Activated T-cell treated with anti-CD3 and anti-CD28 coated beads, Interleukin-2, amount 50 U/mL, for 72 hours (primary cell): ENCODE measurements at regions not wholly inside any gene's neighbourhood (a gene's known extent, or its start where the extent isn't known, plus 50 kb on each side); places are given as distances from the start of the nearest gene placed in this dataset.

Experiments used
- ATAC-seq, 2 donors: fragments of 150-1000 bp; cut with Tn5 transposase; replicated peaks in 1 of 2; 2 replicates each; pipeline ENCODE4 v1.10.0; 2021; ENCODE audit warnings: moderate library complexity in 2 of 2, mild to moderate bottlenecking in 1 of 2
- DNase-seq, 2 donors: peaks; one replicate each; pipeline ENCODE4 v3.0.0; 2021 to 2022; ENCODE audit warnings: mixed read lengths in 1 of 2
- H3K27ac Mint-ChIP-seq: one replicate; pipeline ENCODE4 v1.8.0; 2022; ENCODE audit warnings: mild to moderate bottlenecking, moderate library complexity, mixed read lengths
- H3K27me3 Mint-ChIP-seq: one replicate; pipeline ENCODE4 v1.8.0; 2022; ENCODE audit warnings: low read depth, mixed read lengths
- H3K36me3 Mint-ChIP-seq, 2 donors: one replicate each; pipeline ENCODE4 v1.8.0; 2022; ENCODE audit warnings: mixed read lengths in 2 of 2, mild to moderate bottlenecking in 1 of 2; ENCODE audit not compliant: insufficient read depth in 2 of 2
- H3K4me1 Mint-ChIP-seq: one replicate; pipeline ENCODE4 v1.8.0; 2022; ENCODE audit warnings: low read depth, mixed read lengths
- H3K4me3 Mint-ChIP-seq, 2 donors: one replicate each; pipeline ENCODE4 v1.8.0; 2022; ENCODE audit warnings: mild to moderate bottlenecking in 2 of 2, mixed read lengths in 2 of 2, moderate library complexity in 2 of 2
- H3K9me3 Mint-ChIP-seq, 2 donors: one replicate each; pipeline ENCODE4 v1.8.0; 2022; ENCODE audit warnings: mixed read lengths in 2 of 2

DNA sequence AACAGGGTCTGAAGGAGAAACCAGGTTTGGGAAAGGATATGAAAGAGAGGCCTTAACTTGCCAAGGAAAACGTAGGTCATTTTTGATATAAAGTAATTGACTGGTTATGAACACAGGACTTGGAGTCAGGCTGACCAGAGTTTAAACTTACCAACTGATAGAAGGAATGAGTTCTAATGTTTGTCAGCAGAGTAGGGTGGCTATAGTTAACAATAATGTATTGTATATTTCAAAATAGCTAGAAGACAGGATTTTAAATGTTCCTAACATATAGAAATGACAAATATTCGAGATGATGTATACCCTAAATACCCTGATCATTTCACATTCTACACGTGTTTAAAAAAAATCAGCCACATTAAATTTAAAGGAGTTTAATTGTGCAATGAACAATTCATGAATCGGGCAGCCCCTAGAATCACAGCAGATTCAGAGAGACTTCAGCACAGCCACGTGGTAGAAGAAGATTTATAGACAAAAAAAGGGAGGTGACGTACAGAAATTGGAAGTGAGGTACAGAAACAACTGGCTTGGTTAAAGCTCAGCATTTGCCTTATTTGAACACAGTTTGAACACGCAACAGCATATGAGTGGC is 52.5 kb upstream of the PLEKHG7 start:
- Mint-ChIP-seq H3K9me3 (no peaks in the 10 kb centered on the region), H3K4me3 (no peak overlapping the region)
- peak in 1 of 2 donors; percentile 9 for ATAC-seq

DNA sequence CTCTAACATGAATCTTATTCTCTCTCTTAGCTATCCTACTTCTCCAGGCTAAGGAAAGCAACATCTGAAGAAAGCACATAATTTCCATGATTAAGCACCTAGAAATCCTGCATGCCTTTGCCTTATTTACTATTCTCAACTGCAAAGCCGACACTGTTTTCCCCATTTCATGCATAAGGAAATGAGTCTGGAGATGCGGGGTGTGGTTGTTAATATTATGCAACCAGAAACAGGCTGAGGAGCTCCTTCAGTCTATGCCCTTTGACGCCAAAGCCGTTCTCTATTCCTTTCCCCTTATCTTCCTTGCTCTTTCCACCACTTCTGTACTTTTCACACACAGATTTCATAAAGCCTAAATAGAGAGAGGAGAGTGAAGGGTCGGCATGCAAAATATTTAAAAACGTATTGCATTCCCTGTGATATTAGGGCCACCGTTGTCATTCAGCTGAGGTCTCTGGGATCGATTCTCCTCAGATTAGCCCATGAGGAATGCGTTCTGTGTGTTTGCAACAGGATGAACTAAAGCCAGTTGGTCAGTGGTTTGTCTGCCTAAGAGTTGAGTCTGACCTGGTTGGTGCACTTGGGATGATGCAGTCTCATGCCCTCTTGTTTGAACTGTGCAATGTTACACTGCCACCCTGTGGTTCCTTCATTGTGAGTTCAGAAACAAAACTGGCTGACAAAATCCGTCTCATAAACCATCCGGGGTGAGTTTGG is 53.1 kb upstream of the PLEKHG7 start:
- ATAC-seq (peak; percentile 78 to 87), DNase-seq (peak; percentile 55 to 60)
- Mint-ChIP-seq H3K4me3 (no peak overlapping the region), H3K4me1 (peaks cover 9% of the 10 kb centered on the region), H3K27me3 (no peaks in the 10 kb centered on the region), H3K36me3 (no peaks in the 10 kb centered on the region), H3K27ac (peak overlapping the region; percentile 16), H3K9me3 (no peaks in the 10 kb centered on the region)

More for the DNA sequence above, 52.5 kb upstream of the PLEKHG7 start:
- Mint-ChIP-seq H3K27ac (peak overlapping the region; percentile 16), H3K36me3 (no peaks in the 10 kb centered on the region), H3K27me3 (no peaks in the 10 kb centered on the region), H3K4me1 (peaks cover 9% of the 10 kb centered on the region)
- DNase-seq, result no peak

DNA sequence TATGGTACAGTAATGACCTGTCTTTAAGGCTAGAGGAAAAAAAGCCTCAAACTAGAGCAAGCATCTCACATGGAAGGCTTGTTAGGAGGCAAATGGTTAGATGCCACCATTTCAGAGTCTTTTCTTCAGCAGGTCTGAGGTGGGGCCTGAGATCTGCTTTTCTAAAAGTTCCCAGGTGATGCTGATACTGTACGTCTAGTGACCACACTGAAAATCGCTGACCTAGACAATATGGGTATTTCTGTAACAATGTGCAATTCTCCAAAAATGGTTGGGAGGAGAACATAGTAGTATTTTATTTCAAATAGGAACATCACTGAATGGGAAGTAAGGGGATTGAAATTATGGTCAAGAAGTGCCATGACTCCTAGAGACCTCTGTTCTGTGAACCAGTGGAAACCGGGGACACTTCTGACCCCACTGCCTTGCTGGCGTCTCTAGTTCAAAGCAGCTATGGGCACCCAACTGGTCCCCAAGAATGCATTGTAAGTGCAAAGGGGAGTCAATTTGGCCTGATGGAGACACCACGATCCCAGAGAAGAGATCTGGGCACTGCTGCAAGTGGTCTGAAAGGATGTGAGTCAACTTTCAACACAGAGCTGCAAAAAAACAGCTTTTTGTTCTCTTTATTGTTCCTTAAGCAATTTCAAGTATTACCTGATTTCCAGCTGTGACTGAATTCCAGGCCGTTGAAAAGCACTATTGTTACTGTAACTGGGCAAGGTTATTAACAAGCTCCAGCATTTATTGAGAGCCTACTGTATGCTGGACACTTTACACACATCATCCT is 54.4 kb upstream of the PLEKHG7 start:
- H3K27ac Mint-ChIP-seq, result no peak overlapping the region
- no peak overlapping the region for H3K4me3 Mint-ChIP-seq
- H3K36me3 Mint-ChIP-seq, result no peaks in the 10 kb centered on the region
- DNase-seq (no peak), ATAC-seq (no peak)
- no peaks in the 10 kb centered on the region for H3K27me3 Mint-ChIP-seq
- no peaks in the 10 kb centered on the region for H3K9me3 Mint-ChIP-seq
- H3K4me1 Mint-ChIP-seq, result peaks cover 9% of the 10 kb centered on the region

DNA sequence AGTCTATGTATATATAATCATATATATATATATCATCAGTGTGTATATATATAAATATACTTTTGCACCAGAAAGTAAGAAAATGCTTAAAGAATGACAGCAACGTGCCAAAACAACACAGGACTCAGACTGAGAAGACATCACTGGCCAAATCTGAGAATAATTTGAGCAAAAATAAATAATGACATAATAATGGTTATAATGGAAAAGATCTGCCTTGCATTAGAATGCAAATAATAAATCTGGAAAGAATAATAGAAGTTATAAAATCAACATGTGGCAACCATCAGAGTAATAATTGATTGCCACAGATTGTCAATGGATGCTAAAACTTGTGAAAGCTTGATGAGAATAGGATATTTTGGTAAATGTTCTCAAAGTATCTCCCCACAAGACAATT is 61.5 kb upstream of the PLEKHG7 start:
- ATAC-seq, result no peak
- Mint-ChIP-seq H3K4me1 (no peaks in the 10 kb centered on the region), H3K27ac (no peak overlapping the region), H3K9me3 (peaks cover 0 to 4% of the 10 kb centered on the region in 2 donors), H3K4me3 (no peak overlapping the region), H3K36me3 (peaks cover 1 to 2% of the 10 kb centered on the region in 2 donors), H3K27me3 (no peaks in the 10 kb centered on the region)
- no peak for DNase-seq

DNA sequence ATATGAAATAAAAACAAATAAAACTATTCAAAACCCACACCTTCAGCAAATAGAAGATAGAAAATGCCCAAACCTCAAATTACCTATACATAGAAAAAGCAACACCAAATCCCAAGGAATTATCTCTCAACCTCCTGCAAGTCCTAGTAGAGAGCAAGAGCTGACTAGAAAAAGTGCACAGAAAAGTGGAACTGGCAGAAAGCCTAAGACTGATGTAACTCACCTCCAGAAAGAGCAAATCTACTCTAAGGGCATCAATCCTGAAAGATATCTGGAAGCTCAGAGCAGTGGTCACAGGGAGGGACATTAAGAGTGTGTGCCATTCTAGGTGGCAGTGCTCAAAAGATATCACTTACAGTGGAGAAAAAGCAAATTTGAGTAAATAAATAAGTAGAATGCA is 62.1 kb upstream of the PLEKHG7 start:
- Mint-ChIP-seq H3K4me3 (no peak overlapping the region), H3K27ac (peak overlapping the region; percentile 54), H3K36me3 (peaks cover 1 to 2% of the 10 kb centered on the region in 2 donors), H3K27me3 (no peaks in the 10 kb centered on the region), H3K4me1 (no peaks in the 10 kb centered on the region), H3K9me3 (peaks cover 0 to 4% of the 10 kb centered on the region in 2 donors)
- DNase-seq (no peak), ATAC-seq (no peak)

DNA sequence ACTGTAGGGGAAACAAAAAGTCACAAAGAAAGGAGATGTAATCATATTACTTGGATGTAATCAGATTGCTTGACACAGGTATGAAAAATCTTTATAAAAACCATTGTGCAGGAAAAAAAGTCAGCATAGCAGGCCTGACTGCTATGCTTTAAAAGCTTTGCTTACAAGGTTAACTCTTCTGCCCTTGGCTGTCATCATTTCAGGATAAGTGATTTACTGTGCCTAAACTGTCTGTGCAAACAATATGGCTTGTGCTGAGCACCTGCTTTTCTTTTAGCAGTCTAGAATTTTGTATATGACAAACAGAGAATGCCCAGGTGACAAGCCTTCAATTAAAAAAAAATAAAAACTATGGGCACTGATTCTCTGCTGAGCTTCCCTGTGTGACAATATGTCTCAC is 63.8 kb upstream of the PLEKHG7 start:
- peaks cover 1 to 2% of the 10 kb centered on the region in 2 donors for H3K36me3 Mint-ChIP-seq
- ATAC-seq (no peak), DNase-seq (no peak)
- no peaks in the 10 kb centered on the region for H3K27me3 Mint-ChIP-seq
- H3K9me3 Mint-ChIP-seq, result peaks cover 0 to 4% of the 10 kb centered on the region in 2 donors
- H3K4me1 Mint-ChIP-seq, result no peaks in the 10 kb centered on the region
- H3K27ac Mint-ChIP-seq, result no peak overlapping the region
- H3K4me3 Mint-ChIP-seq, result no peak overlapping the region

DNA sequence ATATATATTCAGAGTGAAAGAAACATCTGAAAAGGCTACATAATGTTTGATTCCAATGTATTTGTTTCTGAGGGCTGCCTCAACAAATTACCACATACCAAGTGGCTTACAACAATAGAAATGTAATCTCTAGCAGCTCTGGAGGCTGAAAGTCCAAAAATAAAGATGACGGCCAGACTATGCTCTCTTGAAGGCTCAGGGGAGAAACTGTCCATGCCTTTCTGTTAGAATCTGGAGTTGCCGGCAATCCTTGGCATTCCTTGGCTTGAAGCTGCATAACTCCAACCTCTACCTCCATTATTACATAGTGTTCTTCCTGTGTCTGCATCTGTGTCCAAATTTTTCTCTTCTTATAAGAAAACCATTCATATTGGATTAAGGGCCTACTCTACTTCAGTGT is 68.1 kb upstream of the PLEKHG7 start:
- no peaks in the 10 kb centered on the region for H3K36me3 Mint-ChIP-seq
- H3K27ac Mint-ChIP-seq, result no peak overlapping the region
- H3K9me3 Mint-ChIP-seq, result no peaks in the 10 kb centered on the region
- no peaks in the 10 kb centered on the region for H3K4me1 Mint-ChIP-seq
- H3K27me3 Mint-ChIP-seq, result no peaks in the 10 kb centered on the region
- DNase-seq (no peak), ATAC-seq (no peak)
- H3K4me3 Mint-ChIP-seq, result no peak overlapping the region

DNA sequence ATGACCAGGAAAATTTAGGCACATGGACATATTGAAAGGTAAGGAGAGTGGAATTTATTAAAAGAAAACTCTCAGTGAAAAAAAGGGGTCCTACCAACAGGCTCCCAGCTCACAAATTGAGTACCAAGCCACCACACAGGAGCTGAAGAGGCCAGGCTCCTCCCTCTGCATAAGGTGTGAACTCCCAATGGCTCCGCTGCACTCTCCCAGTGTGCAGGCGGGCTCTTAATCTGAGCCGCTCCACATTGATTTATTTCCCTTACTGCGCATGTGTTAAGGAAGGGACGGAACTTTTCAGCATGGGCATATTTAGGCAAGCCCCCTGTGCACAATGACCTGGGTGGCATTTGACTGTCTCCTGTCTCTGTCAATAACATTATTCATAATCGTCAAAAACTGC is 68.6 kb upstream of the PLEKHG7 start:
- Mint-ChIP-seq H3K27me3 (no peaks in the 10 kb centered on the region), H3K4me1 (no peaks in the 10 kb centered on the region), H3K4me3 (no peak overlapping the region)

DNA sequence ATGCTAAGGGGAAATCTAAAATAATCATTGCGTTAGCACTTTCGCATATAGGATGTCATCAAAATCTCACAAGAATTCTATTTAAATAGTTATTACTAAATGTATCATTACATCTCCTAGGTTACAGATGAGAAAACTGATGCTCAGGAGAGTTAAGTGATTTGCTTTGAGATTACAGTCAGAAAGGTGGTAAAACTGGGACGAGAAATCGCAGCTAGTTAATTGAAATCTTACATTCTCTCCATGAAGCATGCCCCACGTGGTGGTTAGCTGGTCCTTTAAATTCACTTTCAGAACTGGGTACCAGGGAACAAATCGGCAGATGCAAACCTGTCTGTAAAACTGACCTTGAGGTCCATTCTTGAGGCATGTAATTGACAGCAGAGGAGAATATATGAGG is 71.8 kb upstream of the PLEKHG7 start:
- H3K27me3 Mint-ChIP-seq, result no peaks in the 10 kb centered on the region
- no peaks in the 10 kb centered on the region for H3K9me3 Mint-ChIP-seq
- H3K4me3 Mint-ChIP-seq, result no peak overlapping the region
- no peaks in the 10 kb centered on the region for H3K4me1 Mint-ChIP-seq
- ATAC-seq (no peak), DNase-seq (no peak)
- H3K27ac Mint-ChIP-seq, result no peak overlapping the region
- no peaks in the 10 kb centered on the region for H3K36me3 Mint-ChIP-seq

More for the DNA sequence above, 68.6 kb upstream of the PLEKHG7 start:
- Mint-ChIP-seq H3K9me3 (no peaks in the 10 kb centered on the region), H3K27ac (no peak overlapping the region), H3K36me3 (no peaks in the 10 kb centered on the region)
- DNase-seq (no peak), ATAC-seq (no peak)

DNA sequence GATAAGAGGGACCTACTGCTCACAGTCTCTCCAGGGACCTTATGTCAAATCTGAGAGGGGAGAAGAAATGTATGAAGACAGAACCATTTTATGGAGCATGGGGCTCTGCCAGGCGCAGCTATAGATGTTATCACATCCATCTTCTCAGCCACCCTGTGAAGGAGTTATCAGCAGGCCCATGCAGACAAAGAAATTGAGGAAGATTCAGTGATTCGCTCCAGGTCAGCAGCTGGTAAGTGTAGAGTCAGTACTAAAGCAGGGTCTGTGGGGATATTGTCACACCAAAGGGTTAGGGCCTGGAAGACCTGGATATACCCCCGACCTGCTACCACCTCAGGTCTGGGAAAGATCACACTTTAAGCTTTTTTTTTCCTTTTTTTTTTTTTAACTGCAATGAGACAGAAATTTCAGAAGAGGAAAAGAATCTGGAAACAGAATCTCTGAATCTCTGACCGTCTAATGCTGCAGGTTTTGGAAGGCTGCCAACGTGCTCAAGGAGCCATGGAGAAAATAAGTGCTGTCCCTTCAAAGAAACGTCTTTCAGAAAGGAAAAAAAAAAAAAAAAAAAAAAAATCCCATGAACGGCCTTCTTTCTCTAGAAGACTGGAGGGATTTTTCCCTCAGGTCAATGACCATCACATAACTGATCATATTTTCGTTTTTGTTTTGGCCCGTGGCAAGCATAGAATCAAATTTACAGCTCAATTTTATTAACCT is 73.3 kb upstream of the PLEKHG7 start:
- Mint-ChIP-seq H3K27ac (no peak overlapping the region), H3K4me1 (no peaks in the 10 kb centered on the region), H3K27me3 (no peaks in the 10 kb centered on the region), H3K36me3 (no peaks in the 10 kb centered on the region), H3K9me3 (no peaks in the 10 kb centered on the region), H3K4me3 (no peak overlapping the region)
- no peak for ATAC-seq
- DNase-seq, result no peak

DNA sequence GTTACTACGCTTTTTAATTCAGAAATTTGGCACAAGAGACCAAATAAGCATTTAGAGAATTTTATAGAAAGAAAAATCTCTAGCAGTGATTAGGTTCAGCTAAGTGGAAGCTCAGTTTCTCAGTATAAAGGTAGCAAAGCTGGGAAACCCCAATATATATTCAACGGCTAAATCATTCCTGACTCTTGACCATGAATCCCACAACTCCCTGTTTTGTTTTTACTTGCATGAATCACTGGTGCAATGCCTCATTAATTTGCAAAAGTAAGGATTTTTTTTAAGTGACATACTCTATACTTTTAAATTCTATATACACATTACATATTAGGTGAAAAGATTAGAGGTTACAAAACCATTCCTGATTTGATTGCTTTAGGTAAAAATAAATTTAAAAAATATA is 74.3 kb upstream of the PLEKHG7 start:
- Mint-ChIP-seq H3K4me3 (no peak overlapping the region), H3K27me3 (no peaks in the 10 kb centered on the region), H3K27ac (no peak overlapping the region), H3K4me1 (no peaks in the 10 kb centered on the region), H3K36me3 (no peaks in the 10 kb centered on the region), H3K9me3 (no peaks in the 10 kb centered on the region)
- ATAC-seq (no peak), DNase-seq (no peak)

DNA sequence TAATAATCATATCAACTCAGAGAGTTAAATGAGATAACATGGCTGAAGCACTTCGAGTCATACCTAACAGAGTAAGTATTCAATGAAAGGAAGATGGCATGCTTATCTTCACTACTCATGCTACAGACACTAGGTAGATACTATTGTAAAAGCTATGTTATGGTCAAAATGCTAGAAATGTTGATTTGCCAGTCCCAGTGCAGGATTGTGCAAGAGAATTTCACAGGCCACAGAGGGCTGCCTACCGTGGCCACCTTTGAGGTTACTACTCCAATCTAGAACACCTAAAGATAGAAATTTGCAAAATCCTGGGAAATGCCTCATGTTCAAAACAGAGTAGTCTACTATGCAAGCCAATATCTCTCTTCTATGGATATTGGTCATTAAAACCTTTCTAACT is 75.3 kb upstream of the PLEKHG7 start:
- Mint-ChIP-seq H3K27me3 (no peaks in the 10 kb centered on the region), H3K9me3 (peaks cover 0 to 3% of the 10 kb centered on the region in 2 donors), H3K4me3 (no peak overlapping the region), H3K36me3 (no peaks in the 10 kb centered on the region), H3K4me1 (no peaks in the 10 kb centered on the region), H3K27ac (no peak overlapping the region)
- no peak for DNase-seq
- no peak for ATAC-seq
